ENCODE measurements at regions not wholly inside any gene's neighbourhood (a gene's known extent, or its start where the extent isn't known, plus 50 kb on each side); places are given as distances from the start of the nearest gene placed in this dataset.

DNA sequence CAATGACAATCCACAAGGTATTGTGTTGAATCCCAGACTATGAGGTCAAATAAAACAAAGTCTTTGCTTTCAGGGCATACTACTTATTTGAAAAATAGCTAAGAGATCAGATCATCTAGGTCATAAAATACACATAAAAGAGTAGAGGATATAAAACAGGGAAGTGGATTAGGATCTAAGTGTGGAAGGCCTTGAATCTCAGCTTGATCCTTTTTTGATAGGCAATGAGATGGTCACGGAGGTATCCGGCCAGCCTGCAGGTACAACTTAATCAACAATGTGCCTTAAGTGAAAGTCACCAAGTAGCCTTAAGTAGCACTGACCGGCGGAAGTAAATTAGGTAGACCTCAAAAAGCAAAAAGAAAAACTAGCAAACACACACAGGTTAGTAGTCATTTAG, 901.7 kb downstream of the KCNJ2 start:
- whole genome bisulfite sequencing, result 98% methylated on average over 4 of the region's 4 CpGs
- H3K27me3 ChIP-seq (ENCODE audit: control insufficient read depth in 4 of 4, insufficient read depth in 4 of 4, low read length in 3 of 4), result no peaks in the 10 kb centered on the region
- H3K27ac ChIP-seq (ENCODE audit: low read depth in 1 of 2, low read length in 2 of 2), result no peak overlapping the region
- H3K36me3 ChIP-seq (ENCODE audit: control insufficient read depth in 4 of 4, insufficient read depth in 3 of 4, low read depth in 1 of 4, low read length in 3 of 4), result no peaks in the 10 kb centered on the region
- DNase-seq (ENCODE audit: low spot score), result no peak
- no peaks in the 10 kb centered on the region for H3K4me1 ChIP-seq (ENCODE audit: control insufficient read depth in 4 of 4, insufficient read depth in 4 of 4, low read length in 3 of 4)
- no peak overlapping the region for H3K4me3 ChIP-seq (ENCODE audit: low read depth in 1 of 3, low read length in 3 of 3)
- no peak overlapping the region for H3K9ac ChIP-seq (ENCODE audit: low read depth in 1 of 2, low read length in 2 of 2)
- TF ChIP-seq YY1 (IDR thresholded peaks at IDR 0.05) (no peak), TAF1 (conservative IDR thresholded peaks at IDR 0.05) (no peak), RXRA (IDR thresholded peaks at IDR 0.05) (no peak), NR2F2 (IDR thresholded peaks at IDR 0.05) (no peak), RAD21 (IDR thresholded peaks at IDR 0.05) (no peak), GABPA (IDR thresholded peaks at IDR 0.05 in 1 of 2, conservative IDR thresholded peaks at IDR 0.05 in 1 of 2) (no peak), HNF4G (IDR thresholded peaks at IDR 0.05) (no peak), HNF4A (conservative IDR thresholded peaks at IDR 0.05) (no peak), JUND (IDR thresholded peaks at IDR 0.05) (no peak), FOXA2 (IDR thresholded peaks at IDR 0.05) (no peak), FOXA1 (IDR thresholded peaks at IDR 0.05) (no peak), EGR1 (IDR thresholded peaks at IDR 0.05; ENCODE audit: low read depth in 2 of 2) (no peak), SP1 (IDR thresholded peaks at IDR 0.05) (no peak)
- TF ChIP-seq, protein P1, sequence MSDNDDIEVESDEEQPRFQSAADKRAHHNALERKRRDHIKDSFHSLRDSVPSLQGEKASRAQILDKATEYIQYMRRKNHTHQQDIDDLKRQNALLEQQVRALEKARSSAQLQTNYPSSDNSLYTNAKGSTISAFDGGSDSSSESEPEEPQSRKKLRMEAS (IDR thresholded peaks at IDR 0.05), result no peak
- TF ChIP-seq, protein P2, sequence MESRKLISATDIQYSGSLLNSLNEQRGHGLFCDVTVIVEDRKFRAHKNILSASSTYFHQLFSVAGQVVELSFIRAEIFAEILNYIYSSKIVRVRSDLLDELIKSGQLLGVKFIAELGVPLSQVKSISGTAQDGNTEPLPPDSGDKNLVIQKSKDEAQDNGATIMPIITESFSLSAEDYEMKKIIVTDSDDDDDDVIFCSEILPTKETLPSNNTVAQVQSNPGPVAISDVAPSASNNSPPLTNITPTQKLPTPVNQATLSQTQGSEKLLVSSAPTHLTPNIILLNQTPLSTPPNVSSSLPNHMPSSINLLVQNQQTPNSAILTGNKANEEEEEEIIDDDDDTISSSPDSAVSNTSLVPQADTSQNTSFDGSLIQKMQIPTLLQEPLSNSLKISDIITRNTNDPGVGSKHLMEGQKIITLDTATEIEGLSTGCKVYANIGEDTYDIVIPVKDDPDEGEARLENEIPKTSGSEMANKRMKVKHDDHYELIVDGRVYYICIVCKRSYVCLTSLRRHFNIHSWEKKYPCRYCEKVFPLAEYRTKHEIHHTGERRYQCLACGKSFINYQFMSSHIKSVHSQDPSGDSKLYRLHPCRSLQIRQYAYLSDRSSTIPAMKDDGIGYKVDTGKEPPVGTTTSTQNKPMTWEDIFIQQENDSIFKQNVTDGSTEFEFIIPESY (IDR thresholded peaks at IDR 0.05), result no peak
- TF ChIP-seq, protein P3, sequence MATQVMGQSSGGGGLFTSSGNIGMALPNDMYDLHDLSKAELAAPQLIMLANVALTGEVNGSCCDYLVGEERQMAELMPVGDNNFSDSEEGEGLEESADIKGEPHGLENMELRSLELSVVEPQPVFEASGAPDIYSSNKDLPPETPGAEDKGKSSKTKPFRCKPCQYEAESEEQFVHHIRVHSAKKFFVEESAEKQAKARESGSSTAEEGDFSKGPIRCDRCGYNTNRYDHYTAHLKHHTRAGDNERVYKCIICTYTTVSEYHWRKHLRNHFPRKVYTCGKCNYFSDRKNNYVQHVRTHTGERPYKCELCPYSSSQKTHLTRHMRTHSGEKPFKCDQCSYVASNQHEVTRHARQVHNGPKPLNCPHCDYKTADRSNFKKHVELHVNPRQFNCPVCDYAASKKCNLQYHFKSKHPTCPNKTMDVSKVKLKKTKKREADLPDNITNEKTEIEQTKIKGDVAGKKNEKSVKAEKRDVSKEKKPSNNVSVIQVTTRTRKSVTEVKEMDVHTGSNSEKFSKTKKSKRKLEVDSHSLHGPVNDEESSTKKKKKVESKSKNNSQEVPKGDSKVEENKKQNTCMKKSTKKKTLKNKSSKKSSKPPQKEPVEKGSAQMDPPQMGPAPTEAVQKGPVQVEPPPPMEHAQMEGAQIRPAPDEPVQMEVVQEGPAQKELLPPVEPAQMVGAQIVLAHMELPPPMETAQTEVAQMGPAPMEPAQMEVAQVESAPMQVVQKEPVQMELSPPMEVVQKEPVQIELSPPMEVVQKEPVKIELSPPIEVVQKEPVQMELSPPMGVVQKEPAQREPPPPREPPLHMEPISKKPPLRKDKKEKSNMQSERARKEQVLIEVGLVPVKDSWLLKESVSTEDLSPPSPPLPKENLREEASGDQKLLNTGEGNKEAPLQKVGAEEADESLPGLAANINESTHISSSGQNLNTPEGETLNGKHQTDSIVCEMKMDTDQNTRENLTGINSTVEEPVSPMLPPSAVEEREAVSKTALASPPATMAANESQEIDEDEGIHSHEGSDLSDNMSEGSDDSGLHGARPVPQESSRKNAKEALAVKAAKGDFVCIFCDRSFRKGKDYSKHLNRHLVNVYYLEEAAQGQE (IDR thresholded peaks at IDR 0.05), result no peak
- TF ChIP-seq, protein P4, sequence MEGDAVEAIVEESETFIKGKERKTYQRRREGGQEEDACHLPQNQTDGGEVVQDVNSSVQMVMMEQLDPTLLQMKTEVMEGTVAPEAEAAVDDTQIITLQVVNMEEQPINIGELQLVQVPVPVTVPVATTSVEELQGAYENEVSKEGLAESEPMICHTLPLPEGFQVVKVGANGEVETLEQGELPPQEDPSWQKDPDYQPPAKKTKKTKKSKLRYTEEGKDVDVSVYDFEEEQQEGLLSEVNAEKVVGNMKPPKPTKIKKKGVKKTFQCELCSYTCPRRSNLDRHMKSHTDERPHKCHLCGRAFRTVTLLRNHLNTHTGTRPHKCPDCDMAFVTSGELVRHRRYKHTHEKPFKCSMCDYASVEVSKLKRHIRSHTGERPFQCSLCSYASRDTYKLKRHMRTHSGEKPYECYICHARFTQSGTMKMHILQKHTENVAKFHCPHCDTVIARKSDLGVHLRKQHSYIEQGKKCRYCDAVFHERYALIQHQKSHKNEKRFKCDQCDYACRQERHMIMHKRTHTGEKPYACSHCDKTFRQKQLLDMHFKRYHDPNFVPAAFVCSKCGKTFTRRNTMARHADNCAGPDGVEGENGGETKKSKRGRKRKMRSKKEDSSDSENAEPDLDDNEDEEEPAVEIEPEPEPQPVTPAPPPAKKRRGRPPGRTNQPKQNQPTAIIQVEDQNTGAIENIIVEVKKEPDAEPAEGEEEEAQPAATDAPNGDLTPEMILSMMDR (IDR thresholded peaks at IDR 0.05; ENCODE audit: low read depth, low read length, missing input control), result no peak
- TF ChIP-seq, protein P5, sequence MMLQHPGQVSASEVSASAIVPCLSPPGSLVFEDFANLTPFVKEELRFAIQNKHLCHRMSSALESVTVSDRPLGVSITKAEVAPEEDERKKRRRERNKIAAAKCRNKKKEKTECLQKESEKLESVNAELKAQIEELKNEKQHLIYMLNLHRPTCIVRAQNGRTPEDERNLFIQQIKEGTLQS (IDR thresholded peaks at IDR 0.05), result no peak
- H3K9me3 ChIP-seq (ENCODE audit: control insufficient read depth in 4 of 4, low read length in 3 of 4), result no peaks in the 10 kb centered on the region

Measured in liver (tissue), 8 donors.